GM19324 (cell line): ENCODE measurements at regions not wholly inside any gene's neighbourhood (a gene's known extent, or its start where the extent isn't known, plus 50 kb on each side); places are given as distances from the start of the nearest gene placed in this dataset.

Source experiments
- ATAC-seq: cut with Tn5 transposase; IDR thresholded peaks from one replicate; pipeline ENCODE4 v1.9.1; 2021; ENCODE audit warnings: mild to moderate bottlenecking, moderate library complexity; ENCODE audit not compliant: unreplicated experiment, low FRiP score

DNA sequence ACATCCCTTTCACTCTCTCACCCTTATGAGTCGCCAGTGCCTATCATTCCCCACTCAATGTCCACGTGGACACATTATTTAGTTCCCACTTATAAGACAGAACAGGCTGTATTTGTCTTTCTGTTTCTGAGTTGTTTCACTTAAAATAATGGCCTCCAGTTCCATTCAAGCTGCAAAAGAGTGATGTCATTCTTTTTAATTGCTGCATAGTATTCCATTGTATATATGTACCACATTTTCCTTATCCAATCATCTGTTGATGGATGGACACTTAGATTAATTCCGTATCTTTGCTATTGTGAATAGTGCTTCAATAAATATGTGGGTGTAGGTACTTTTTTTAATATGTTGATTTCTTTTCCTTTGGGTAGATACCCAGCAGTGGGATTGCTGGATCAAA, 79.1 kb downstream of the ZNF365 start:
- no peak for ATAC-seq

DNA sequence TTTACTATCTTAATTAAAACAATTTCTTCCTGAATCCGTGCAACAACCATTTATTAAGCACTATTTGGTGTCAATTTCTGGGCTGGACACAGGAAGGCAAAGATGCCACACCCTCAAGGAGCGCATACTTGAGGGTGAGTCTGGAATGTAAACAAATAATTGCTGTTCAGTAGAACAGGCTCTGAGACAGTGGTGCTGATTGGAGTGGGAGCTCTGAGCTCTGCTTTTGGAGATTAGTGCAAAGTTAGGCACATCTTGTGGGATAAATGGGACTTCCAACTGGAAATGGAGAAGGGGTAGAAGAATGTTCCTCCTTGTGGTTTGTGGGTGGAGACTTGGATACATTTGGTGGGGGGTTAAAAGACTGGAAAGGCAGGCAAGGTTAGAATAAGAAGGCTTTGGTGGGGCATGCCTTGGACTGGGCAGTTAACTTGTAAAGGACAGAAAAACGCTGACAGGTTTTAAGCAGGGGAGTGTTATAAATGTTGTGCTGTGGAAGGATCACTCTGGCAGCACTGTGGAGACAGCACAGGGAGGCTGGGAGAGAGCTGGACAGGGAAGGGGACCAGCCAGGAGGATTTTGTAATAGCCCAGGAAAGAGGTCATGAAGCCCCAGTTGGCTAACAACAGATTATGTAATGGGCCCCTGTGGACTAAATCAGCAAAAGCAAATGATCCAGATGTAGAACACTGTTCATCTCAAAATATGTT, 80.7 kb downstream of the ZNF365 start:
- ATAC-seq, result no peak

DNA sequence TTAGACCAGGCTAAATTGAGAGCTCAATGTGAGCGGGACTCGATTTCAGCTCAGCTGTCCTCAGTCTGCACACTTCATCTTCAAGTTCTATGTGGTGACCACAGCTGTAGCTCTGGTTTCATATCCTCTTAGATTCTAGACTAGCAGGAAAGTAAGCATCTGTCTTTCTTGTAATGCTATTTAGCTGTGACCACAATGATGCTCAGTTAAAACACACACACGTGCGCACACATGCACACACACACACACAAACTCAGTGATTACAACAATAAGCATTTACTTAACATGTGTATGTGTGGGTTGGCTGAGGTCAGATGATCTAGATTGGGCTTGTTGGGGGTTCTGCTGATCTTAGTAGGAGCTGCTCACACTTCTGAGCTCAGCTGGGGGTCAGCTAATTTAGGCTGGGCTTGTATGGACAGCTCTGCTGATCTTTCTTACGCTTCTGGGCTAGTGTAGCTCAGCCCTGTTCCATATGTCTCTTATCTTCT, 82.5 kb downstream of the ZNF365 start:
- peak; percentile 97 for ATAC-seq

DNA sequence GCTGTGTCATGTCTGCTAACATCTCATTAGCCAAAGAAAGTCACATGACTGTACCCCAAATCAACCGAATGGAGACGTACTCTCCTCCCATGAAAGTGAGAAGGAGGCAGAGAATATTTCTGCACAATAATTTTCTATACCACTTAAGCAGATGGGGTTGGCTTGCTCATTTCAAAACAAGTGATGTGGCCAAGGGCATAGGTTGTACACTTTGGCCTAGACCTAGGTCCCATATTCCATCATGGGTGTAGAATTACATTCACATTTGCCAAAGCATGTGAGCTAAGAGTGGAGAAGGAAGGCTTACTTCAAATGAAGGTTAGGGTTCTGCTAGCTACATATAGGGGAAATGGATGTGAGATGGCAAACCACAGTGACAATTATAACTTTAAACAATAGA, 83.0 kb downstream of the ZNF365 start:
- no peak for ATAC-seq

DNA sequence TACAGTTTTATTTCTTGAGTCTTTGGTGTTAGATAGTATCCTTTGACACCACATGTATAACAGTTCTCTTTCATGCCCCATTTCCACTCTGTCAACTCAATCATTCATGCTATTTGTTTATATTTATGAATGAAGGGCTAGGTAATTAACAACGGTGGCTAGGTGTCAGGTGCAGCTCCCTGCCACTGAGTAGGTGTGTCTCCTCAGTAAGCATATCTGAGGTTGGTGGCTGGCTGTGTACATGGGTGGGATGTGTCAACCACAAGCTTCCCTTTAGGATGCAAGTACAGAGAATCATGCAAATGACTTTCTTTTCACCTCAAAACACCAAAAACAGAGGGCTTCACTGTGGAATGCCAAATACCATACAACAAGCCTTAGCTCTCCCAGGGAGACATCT, 83.4 kb downstream of the ZNF365 start:
- ATAC-seq, result peak; percentile 52

DNA sequence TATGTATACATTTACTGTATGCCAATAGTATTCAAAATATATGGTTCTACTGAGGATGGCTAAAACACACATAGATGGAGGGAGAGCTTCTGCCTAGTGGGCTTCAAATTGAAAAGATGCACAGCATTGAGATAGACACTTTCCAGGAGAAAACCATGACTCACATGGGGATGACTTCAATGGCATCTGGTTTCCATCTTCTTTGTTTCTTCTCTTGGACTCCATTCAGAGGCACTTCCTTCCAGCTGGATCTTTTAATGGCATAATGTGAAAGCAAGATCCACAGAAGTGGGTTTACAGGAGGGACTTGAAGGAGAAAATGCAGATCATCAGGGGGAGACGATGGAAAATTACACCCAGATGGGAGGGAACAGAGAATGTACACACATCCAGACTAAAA, 84.9 kb downstream of the ZNF365 start:
- ATAC-seq, result no peak

DNA sequence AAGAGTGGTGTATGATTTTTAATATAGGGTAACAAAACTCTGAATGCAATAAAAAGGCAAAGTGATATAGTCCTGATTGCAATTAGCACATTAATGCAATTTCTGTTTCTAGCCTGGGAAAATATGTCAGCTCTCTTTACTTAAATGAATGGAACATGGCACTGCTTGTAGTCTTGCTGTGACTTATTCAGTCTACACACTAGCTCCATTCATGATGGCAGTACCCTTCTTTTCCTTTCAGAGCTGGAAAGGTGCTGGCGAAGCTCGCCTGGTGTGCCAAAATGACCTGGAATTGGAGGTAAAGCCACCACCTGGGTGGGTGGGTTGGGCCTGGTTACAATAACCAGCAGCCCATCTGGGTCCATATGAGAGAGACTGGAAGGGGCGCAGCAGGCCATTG, 85.3 kb downstream of the ZNF365 start:
- no peak for ATAC-seq

DNA sequence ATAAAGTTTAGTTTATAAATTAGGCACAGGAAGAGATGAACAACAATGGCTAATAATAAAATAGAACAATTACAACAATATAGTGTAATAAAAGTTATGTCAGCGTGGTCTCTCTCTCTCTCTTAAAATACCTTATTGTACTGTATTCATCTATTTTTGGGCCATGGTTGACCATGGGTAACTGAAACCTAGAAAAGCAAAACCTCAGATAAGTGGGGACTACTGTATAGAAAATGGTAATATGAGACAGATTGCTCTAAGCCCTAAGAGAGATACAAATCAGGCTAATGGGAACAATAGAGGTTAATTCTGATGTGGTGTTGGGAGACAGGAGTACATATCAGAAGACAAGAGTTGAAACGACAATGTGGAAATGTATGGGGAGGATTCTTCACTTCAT, 86.2 kb downstream of the ZNF365 start:
- ATAC-seq, result no peak

DNA sequence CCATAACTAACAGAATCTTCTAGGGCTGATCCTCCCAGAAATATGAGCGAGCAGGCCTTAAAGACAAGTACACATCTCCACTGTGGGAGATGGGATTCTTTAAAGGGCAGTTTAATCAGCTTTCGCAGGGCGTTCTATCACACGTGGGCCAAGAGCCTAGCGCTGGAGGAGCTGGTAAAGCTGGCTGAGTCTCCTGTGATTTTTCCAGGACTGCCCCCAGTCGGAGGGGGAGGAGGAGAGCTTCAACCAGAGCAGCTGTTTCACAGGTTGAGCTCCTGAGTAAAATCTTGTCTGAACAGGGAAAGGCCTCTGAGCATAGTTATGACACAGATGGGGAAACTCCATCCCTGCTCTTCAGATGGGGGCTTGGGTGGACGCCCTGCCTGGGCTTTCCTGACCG, 87.0 kb downstream of the ZNF365 start:
- no peak for ATAC-seq

DNA sequence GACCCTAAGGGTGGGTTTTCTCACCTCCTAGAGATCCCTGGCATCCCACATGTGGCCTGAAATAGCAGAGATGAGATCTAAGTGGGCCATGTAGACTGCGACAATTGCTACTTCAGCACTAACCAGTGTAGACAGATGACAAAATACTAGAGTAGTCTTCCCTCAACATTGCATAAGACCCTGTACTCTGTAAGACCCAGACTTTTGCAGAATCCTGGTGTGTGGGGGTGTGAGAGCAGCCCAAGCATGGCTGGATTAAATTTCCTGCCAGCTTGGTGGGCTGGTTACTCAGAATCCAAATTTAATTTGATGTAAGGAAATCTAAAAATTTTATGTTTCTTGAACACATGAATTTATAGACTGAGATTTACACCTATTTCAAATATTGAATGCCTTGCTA, 88.3 kb downstream of the ZNF365 start:
- no peak for ATAC-seq

DNA sequence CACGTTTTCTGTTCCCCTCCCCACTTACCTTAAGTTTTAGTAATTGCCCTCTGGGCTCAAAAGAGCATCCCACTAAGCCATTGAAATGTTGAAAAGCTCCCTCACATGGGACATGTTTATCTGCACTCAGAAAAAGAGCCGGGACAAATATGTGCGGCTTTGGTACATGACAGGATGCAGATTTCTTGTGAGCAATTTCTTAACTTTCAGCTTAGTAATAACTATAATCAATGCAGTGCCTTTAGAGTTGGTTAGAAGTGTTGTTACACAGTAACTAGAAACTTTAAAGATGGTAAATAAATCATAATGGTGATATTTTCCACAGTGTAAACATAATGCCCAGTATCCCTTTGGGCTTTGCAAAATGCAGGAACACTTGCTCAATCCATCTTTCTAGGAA, 89.2 kb downstream of the ZNF365 start:
- ATAC-seq, result no peak

DNA sequence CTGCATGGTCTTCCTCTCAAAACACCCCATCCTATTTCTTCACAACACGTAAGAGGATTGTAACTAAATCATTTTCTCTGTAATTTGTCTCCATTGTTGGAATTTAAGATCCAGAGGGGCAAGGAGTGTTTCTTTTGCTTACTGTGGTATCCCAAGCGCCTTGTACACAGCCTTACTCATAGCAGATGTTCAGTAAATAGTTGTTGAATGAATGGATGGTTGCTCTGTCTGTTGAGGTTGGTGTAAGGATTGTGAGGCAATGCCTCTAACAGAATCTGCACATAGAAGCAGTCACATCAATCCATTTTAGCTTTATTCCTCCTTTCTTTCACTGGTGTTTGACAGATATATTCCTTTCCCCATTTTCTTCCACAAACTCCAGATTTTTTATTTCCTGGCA, 90.1 kb downstream of the ZNF365 start:
- ATAC-seq, result no peak

DNA sequence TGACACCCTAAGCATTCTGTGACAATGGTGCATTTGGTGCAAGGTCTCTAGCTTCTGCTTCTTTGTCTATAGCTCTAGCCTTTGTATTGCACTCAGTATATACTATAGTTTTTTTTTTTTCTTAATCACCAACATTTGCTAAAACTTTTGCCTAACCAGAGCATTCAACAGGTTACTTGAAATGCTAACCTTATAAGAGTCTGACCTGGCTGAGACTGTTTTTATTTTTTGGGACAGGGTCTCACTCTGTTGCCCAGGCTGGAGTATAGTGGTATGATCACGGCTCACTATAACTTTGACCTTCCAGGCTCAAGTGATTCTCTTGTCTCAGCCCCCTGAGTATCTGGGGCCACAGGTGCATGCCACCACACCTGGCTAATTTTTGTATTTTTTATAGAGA, 92.4 kb downstream of the ZNF365 start:
- ATAC-seq, result no peak

DNA sequence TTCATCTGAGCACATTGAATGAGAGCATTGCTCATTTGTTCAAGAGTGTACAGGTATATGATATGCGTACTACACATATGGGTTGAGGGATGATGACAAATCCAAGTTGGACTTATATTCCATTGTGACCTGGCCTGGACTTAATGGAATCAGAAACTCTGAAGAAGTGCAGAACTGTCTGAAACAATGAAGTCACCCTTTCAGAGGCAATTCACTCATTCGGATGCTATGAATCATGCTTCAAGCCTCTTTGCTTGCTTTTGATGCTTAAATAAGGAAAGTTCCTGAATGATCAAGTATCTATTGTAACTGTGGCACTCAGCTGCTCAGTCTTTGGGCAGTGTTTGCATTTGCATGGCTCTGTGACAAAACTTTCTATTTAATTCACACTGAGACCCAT, 93.4 kb downstream of the ZNF365 start:
- ATAC-seq, result no peak

DNA sequence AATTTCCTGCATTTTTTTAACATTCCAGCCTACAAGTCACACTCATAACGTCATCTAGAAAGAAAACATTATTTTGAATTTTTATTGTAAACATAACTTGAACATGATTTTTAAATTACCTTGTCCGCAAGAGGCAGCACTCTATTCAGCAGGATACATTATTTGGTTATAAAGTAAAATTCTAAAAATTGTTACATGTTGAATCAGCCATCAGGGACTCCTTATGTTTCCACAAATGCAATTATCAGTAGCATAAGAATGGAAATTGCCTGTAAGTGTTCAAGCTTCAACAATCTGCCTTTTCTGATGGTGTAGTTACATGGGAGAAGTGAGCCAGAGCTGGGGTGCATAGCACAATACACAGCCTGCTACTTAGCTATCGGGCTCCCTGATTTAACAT, 97.5 kb downstream of the ZNF365 start:
- no peak for ATAC-seq

DNA sequence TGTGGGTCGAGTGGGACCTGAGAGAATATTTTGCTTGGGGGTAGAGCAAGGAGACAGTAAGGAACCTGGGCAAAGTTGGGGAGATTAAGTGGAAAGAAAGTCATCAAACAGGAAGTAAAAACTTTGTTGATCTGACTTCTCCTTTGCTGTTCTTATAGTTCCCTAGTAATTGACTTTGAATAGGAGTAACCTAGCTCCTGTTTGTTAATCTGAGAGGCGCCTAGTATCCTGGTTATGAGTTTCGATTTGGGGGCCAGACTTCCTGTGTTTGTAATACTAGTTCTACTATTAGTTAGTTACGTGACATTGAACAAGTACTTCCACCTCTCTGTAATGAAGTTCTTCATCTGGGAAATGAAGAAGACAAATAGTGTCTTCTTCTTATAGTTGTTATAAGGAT, 99.1 kb downstream of the ZNF365 start:
- no peak for ATAC-seq

DNA sequence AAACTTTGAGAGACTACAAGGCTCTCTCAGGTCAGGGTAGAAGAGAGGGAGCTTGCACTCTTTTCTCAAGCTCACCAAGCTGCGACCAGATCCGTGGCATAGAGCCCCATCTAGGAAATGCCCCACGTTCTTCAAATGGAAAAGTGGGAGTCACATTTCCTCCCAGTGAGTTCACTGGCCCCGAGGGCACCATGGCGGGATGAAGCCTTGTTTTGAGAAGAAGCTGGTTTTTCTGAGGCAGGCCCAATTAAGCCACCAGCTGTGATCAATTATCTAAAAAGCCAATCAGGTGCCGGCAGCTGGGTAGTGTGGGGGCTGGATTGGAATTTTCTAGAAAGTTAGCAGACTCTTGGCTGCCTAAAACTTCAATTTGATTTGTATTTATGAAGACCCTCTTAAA, 101.4 kb downstream of the ZNF365 start:
- no peak for ATAC-seq

DNA sequence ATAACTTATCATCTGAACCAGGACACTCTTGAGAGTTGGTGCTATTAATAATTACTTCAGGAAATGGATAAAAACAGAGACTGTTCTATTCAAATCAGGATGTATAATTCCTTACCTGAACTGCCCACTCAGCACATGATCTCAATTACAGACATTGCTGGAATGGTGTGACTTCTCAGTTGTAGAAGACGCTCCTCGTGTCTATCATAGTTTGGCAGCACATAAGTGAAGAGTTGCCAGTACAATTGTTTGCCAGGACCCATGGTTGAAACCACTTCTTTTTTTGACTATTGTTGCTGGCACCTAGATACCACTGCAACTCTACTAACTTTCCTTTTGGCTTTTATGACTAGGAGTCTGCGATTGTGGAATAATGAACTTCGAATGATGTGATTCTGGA, 105.4 kb downstream of the ZNF365 start:
- no peak for ATAC-seq

DNA sequence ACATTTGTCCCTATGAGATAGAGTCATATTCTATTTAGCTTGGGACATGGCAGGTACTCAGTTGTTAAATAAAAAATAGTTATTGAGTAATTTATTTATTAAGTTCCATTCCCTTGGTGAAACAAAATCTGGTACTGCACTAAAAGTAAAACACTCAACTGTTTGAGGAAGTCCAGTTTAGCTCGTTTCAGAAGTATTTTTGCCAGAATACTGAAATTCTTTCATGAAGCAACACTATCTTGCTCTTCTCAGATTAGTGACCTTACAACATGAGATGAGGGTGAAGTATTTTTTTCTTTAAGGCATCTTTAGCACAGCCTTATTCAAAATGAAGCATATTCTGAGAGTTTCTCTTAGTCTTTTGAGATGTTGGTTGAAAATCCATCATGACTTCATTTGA, 106.0 kb downstream of the ZNF365 start:
- ATAC-seq, result no peak

DNA sequence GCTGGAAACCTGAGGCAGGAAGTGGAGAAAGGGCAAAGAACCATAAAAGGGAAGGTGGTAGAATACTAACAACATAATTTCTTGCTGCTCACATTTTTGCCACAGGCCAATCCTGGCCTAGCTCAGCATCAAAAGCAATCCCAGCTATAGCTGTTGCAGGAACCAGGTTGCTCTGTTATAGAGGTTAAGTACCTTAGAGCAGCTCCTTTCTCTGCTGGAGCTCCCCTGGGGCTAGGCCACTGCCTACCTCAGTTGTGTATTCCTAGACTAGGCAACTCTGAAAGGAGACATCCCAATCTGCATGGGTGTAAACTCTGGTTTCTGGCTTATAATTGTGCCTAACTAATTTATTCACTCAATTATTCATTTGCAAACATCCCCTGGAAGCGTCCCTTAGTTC, 108.4 kb downstream of the ZNF365 start:
- ATAC-seq, result no peak

DNA sequence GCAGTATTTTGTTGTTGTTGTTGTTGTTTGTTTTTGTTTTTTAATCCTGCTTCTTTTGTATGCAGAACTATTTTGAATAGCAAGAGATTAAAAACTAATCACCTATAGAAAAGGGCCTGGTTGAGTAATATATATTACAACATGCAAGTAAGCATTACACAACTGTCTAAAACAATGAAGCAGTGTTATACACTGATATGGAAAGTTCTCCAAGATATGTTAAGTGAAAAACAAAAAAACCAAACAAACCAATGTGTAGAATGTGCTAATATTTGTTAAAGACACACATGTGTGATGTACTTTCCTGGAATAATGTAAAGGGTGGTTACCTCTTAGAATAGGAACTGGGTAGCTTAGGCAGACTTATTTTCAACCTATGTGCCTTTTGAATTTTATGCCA, 117.4 kb downstream of the ZNF365 start:
- no peak for ATAC-seq

DNA sequence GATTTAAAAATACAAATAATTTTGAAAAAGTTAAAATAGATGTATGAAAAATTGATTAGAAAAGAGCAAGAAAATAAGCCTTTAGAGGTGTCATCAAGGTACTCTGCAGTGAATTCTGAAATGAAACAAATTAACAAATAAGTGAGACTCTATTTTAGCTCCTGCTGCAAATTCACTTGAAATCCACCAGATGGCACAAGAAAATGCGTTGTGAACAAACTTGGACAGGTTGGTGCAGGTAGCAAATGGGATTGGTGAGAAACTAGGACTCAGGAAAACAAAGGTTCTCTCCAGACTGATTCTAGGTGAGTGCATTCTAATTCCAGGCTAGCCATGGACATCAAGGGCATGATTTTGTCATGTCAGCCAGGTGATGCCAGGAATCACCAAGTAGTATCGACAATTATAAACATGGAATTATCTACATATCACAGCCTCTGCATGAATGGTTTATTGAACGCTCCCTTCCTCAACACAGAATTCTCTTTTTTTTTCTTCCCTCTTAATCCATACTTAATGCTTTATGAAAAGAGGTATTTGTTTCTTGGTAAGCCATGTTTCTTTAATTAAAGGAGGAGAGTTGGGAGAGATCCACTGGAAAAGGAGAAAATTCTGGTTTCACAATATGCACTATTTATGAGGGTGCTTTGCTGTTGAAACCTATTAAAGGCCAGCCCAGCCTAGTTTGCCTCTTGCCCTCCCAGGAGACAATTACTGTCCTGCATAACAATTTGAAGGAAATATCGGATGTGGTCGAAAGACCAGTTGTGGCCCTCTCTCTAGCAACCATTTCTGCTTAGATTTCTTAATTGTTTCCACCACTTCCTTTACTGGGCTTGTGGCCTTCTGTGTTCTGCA, 118.1 kb downstream of the ZNF365 start:
- no peak for ATAC-seq
